GM18909 (cell line): ENCODE measurements at regions not wholly inside any gene's neighbourhood (a gene's known extent, or its start where the extent isn't known, plus 50 kb on each side); places are given as distances from the start of the nearest gene placed in this dataset.

Experiments
- ATAC-seq: cut with Tn5 transposase; IDR thresholded peaks from one replicate; pipeline ENCODE4 v1.9.1; 2021; ENCODE audit warnings: mild to moderate bottlenecking; ENCODE audit not compliant: unreplicated experiment, poor library complexity

DNA sequence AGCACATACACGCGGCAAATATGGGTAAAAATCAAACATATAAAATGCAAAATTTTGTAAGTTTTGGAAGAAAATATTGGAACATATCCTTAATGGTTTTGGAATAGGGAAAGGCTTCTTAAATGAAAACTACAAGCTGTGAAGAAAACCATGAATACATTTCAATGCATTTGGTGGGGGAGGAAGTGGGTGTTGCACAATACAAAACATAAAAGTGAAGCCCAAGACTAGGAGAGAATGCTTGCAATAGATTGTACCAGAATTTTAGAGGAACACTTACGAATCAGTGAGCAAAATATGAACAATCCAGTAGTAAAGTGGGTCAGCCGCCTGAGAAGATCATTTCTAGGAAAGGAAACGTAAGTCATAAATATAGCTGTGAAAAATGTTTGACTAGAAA is 322.6 kb upstream of the MKI67 start:
- no peak for ATAC-seq

DNA sequence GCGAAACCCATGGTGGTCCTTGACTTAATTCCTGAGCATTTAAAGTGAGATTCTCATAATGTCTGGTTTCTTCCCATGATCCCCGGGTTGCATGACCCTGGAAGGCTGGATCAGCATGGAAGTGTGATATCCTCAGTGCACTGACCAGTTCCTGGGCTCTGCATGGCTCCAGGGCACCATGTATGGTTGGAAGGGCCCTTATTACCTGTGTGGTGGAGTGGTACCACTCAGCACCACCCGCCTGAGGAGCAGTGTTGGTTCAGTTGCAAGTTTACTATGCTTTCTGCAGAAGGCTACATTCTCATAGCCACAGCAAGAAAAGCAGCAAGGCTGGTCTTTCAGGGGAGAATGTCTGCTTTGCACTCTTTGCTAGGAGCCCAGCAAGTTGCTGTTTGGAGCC is 325.7 kb upstream of the MKI67 start:
- ATAC-seq = no peak

DNA sequence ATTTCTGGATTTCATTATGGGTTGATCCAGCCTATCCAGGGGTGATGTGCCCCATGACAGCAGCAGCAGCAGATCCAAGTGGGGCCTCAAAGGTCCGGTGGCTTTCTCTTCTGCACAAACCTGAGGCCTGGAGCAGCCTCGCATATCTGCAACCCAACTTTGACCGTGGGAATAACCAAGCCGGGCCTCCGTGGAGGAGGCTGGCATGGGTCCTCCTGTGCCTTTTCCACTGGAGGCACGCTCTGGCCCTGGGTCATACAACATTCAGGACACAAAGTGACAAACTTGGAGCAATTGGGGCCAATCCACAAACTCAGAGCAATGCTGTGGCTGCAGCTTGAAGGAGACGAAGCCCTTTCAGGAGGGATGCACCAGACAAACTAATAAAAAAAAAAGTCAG is 330.0 kb upstream of the MKI67 start:
- ATAC-seq = no peak

DNA sequence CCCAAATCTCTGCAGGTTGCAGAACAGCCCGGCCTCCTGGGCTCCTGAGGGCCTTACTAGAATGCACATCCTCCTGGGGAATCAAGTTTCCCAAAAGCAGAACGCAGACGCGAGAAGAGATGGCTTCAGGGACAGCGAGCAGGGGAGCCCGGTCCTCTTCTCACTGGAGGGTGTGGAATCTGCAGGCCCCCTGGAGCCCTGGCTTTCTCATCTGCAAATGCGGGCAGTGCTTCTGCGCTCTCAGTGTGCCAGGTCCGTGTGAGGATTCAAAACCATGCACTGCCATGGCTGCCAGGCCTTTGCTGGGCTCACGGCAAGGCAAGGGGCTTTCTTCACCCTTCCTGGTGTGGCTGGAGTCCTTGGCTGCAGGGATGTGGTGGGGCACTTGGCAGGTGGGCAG is 330.9 kb upstream of the MKI67 start:
- no peak for ATAC-seq

DNA sequence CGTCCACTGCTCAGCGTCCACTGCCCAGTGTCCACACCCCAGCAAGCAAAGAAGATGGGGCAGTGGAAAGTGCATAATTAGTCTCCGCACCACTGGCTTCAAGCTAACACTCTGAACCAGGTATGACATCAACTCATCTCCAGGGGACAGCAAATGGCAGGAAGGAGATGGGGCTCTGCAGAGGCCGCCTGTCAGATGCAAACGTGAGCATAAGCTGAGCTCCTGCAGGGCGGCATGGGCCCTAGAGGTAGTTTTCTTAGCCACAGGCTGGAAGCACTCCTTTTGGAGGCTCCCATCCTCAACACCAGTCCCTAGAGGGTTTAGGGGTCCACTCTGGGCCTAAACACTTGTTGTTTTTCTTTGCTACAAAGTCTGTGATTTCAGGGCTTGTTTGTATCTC is 335.8 kb upstream of the MKI67 start:
- no peak for ATAC-seq

DNA sequence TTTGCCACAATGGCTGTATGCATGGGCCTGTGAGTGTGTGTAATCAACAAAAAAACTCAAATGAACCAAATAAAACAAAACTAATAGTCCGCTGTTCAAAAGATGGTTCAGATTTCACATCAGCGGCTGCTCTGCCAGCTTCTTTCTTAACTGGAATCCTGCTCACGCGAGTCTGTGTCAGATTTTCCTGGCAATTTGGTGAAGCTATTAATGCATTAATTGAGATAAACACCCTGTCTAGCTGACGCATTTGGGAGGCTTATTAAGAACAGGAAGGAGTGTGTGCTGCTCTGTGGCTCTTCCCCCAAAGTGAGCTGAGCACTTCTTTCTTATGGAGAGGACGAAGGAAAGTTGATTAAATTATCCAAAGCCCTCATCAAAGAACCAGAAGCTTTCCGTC is 336.6 kb upstream of the MKI67 start:
- no peak for ATAC-seq

DNA sequence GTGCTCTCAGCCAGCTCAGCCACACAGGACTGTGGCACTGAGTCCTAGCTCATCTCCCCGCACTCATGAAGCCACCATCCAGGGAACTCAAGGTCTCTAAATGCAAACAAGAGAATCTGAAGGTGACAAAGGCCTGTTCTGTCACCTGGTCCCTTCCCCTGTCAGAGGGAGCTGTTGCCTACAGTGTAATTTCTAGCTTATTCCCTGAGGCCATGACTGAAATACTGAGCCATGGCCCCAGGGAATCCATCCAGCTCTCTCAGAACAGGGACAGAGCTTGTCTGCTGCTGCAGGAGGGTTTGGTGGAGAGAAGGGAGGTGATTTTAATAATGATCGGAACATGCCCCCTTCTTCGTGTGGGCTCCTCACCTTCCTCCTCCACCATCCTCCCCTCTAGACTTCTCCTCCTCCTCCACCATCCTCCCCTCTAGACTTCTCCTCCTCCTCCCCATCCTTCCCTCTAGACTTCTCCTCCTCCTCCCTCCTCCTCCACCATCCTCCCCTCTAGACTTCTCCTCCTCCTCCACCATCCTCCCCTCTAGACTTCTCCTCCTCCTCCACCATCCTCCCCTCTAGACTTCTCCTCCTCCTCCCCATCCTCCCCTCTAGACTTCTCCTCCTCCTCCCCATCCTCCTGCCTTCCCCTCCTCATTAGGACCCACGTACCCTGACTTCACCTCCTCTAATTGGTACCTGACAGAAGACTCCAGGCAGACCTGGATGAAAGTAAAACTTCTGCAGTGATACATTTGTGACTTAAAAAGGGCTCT is 338.0 kb upstream of the MKI67 start:
- no peak for ATAC-seq

DNA sequence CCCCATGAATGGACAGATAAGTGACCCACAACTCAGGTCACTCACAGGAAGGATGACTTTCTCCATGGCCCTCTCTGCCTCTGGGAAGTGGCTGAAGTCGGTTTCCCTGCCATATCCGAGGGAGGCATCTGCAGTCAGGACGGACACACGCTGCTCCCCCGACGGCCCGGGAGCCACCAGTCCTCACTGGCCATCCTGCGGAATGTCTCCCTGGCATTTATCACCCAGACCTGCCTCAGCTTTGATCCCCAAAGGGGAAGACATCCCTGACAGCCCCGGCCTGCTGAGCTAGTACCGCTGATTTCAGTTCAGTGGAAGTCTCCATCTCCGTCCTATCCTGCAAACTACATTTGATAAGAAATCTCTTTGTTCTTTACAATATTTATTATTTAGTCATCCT is 339.5 kb upstream of the MKI67 start:
- no peak for ATAC-seq

DNA sequence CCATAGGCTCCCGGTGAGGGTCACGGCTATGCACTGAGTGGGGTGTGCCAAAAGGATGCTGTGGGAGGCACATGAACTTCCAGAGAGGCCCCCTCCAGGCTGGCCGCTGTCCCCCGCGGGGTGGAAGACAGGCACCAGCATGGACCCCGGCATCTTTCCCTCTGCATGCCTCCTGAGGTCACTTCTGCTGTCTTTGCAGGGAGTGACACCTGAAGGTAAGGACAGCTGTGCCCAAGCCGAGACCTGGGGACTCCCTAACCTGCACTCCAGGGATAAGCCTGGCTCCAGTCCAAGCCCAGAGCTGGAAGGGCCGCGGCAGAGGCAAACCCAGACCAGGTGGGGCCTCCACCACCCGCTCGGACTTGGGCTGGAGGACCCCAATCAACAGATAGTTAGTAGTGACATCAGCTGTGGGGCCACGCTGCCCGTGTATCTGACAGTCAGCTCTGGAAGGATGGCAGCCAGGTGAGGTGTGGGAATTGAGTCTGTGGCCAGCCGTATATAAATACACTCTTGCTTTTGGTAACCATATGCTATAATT is 340.7 kb upstream of the MKI67 start:
- no peak for ATAC-seq

DNA sequence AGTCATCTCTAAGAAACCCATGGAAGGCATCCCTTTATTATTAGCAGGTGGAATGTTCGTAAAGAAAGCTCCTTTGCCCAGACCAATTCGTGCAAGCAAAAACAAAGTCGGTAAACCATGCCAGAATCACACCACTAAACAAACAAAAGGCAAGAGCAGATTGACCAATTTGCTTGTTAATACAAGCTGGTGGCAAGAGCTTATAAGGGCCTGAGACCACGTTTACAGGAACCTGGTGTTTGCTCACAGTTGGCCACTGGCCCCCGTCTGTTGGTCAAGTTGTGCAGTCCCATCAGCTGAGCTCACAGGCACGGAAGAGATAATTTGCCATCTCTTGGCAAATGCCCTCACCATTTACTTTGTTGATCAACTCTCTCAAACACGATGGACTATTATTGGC is 342.2 kb upstream of the MKI67 start:
- ATAC-seq = no peak

DNA sequence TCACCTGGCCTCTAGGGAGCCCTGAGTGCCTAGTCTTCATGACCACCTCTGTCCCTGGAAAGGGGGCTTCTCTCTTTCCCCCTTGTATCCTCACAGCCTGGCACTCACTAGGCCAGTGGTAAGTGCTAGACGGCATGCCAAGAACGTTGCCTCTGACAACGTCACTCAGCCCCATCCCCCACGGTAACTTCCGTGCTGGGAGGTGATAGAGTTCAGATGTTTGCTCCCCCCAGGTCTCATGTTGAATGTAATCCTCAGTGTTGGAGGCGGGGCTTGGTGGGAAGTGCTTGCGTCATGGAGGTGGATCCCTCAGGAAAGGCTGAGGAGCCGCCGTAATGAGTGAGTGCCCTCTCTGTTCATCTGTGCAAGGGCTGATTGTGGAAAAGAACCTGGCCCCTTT is 343.3 kb upstream of the MKI67 start:
- no peak for ATAC-seq

DNA sequence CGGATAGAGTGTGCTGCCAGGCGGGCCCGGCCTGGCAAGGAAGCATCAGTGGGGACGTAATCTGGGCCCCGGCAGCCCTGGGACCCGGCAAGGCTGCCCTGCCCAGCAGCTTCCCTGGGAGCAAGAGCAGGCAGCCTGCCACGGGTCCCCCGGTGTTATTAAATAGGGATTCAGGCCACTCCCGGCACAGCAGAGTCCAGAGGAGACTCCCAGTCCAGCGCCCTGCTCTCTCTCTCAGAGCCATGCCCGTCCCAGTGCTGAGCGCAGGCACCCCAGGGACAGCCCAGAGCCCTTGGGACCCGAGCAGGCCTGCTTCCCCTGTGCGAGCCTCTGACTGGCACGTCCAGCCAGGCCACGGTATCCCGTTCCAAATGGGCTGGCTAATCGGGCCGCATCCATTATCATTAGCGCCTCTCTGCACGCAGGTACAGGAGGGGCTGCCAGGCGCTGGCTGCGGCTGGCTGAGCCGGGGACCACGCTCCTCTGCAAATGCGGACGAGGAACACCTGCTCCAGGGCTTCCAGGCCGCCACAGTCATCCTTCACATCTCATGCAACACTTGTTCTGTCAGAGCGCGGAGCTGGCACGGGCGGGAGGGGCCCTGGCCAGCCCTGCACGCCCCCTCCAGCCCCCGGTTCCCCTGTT is 344.2 kb upstream of the MKI67 start:
- ATAC-seq = no peak

DNA sequence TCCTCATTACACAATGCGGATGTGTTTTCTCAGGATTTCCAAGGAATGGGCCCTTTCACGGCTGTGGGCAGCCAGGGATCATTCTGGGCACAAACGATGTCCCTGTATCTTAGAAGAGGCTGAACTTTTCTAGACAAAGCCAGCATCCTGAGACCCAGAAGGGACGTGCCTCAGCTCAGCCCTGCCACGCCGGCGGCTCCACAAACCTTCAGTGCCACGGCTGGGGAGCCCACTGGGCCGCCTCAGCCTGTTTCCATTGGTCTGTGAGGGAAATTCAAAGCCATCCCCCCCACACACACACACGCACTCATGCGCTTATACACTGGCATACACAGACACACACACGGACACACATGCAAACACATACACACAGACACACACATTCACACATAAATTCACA is 344.9 kb upstream of the MKI67 start:
- no peak for ATAC-seq

DNA sequence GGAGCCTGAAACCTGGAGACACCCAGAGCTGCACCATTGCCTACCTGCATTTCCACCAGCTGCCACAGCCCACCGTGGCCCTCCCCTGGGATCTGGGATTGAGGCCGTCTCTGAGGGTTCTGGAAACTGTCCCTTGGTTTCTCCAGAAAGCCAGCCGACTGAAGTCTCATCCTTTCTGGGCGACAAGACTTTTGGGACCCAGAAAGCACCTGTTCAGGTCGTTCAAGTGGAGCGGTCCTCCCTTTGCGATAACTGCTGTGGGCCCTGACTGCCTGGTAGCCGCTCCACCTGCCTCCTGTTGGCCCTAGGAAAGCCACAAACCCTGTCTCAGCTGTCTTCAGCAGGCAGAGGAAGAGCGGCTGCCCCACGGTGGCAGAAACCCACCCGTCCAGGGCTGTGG is 346.0 kb upstream of the MKI67 start:
- ATAC-seq = no peak

DNA sequence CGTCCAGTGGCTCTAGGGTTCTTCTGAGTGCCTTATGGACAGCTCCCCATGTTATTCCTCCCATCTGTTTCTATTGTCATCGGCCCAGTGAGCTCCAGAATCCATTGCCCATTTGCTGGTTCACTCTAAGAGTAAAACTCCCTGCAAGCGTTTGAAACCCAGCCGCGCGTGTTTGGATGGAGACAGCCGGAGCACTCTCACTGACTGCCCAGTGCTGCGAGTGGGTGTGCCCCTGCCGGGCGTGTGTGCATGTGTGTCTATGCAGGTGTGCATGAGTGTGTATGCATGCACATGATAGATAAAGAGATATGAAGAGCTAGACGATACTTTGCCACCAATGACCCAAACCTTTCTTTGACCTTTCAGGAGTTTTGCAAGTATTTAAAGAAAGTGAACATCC is 347.2 kb upstream of the MKI67 start:
- no peak for ATAC-seq

DNA sequence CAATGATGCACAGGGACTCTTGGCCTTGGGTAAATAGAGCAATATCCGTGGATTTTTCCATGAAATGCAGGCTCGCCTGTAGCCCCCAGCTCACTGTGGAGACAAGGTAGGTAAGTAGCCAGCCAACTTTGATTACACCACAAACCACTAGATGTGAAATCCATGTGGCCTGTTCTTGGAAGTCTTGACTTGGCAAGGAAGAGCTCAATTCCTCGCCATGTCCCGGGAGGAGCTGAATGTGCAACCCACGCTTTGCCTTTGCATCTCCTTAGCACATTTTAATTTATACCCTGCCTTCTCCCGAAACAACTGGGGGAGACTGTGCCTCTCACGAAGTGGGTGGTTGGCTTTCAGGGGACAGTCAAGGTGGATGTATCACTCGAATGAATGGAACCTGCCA is 347.7 kb upstream of the MKI67 start:
- no peak for ATAC-seq

DNA sequence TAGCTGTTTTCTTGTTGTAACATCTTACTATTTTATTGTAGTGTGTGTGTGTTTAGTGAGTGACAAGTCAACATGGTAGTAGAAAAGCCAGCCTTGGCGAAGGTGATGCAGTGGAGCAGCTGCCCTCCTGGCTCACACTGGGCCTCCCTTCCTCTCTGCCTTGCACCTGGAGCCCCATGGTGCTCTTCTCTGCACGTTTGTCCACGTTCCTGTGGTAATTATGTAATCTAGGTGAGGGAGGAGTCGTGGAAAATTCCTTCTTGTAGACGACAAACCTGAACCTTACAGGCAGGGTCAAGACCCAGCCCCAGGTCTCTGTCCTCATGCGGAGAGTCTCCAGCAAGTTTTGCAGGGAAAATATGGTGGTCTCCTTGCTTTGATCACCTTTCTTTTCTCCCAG is 348.3 kb upstream of the MKI67 start:
- no peak for ATAC-seq

DNA sequence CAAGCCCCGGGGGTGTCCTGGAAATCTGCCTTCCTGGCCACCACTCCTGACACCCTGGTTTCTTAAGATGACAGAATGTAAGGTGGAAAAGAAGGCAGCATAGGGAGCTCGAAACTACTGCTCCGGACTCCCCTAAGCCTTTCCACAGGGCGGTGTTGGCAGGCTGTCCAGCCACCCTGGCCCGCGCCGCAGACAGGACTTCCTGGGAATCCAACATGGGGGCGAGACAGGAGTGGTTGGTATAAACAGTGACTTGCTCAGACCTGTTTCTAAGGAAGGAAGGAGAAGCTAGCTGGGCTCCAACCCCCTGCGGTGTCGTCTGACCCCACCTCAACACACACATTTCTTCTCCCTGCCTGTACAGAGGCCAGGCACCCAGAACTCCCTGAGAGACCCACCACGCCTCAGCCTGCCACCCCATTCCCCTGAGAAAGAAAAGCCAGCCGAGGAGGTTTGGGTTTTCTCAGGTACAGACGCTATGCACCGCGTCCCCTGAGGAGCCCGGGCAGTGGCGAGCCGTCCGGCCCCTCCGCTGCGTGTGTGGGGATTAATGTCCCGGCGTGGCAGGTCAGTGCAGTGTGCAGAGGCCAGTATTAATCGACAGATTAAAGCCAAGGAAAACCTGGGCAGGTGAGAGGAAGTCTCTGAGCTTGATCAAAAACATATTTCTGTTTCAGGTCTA is 349.6 kb upstream of the MKI67 start:
- no peak for ATAC-seq

DNA sequence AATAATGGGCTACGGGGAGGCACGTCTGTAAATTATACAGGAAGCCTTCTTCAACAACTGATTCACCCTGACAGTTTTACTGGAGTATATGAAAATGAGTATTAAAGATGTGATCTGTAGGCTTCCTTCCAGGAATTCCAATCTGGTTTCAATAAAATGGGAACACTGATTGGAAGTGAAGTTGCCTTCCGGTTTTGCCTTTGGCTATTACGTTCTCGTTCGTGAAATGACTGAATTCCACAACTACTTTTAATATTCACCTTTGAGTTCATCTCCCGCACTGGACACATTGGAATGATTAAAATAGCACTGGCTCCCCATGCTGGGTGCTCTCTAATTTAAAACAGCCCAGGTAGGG is 350.1 kb upstream of the MKI67 start:
- no peak for ATAC-seq

DNA sequence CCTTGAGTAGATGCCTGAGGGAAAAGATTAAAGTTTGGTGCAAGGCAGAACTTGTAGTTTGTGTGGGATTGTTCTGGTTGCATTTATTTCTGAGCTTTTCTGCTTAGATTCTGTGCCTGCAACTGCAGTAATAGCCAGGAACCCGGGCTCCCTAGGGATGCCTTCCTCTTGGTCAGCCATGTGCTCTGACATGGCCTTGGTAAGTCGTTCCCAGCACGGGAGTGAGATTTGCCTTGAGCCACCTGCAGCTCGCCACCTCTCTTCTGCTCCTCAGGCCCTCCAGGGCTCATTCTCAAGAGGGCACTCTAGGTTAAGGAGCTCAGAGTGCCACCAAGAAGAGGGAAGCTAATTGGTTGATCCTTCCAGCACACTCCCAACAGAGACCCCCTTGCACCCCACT is 350.6 kb upstream of the MKI67 start:
- ATAC-seq = no peak

DNA sequence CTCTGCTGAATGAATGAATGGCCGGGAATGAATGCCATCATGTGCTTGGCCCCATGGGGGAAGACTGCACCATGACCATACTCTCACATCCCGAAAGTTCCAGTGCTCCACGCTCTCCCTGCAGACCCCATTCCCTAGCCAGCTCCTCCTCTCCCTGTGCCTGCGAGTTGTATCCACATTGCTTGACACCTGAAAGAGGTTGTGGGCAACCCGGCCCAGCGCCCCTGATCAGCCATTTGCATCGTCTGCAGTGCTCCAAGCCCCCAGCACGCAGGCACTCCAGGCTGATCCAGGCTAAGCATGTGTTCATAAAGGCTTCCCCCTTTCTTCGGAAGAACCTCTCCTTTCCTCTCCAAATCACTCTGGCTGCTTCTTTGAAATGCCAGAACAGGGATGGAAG is 354.4 kb upstream of the MKI67 start:
- no peak for ATAC-seq
